SK-MEL-5 (cell line): ENCODE measurements at regions not wholly inside any gene's neighbourhood (a gene's known extent, or its start where the extent isn't known, plus 50 kb on each side); places are given as distances from the start of the nearest gene placed in this dataset.

Source experiments
- DNase-seq: peaks from one replicate; pipeline ENCODE4 v3.0.0-alpha.2; 2016; ENCODE audit warnings: low read depth, low spot score
- in situ Hi-C: cut with HindIII; loops from 2 replicates; pipeline ENCODE4 v1.10.0; 2016; ENCODE audit warnings: low sequenced_read_pairs, high pct_unique_total_duplicates, low pct_unique_long_range_greater_than_20kb

DNA sequence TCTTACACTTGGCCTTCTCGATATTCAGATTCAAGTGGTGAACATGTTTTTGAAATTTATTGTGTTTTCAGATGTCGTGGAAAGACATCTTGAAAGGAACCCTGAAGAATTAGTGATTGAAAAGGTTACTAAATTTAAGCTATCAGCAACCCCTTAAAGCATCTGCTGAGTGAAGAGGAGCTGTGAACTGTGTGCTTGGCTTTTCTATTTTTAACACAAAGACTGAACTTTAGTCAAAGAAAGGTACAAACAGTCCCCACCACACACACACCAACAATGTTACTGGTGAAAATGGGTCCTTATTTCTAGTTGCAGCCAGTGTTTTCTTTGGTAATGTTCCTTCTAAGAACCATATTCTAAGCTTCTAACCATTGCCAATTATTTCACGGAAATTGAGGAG is 95.1 kb downstream of the CYRIA start:
- no peak for DNase-seq
- in situ Hi-C loops, result no loop called here

DNA sequence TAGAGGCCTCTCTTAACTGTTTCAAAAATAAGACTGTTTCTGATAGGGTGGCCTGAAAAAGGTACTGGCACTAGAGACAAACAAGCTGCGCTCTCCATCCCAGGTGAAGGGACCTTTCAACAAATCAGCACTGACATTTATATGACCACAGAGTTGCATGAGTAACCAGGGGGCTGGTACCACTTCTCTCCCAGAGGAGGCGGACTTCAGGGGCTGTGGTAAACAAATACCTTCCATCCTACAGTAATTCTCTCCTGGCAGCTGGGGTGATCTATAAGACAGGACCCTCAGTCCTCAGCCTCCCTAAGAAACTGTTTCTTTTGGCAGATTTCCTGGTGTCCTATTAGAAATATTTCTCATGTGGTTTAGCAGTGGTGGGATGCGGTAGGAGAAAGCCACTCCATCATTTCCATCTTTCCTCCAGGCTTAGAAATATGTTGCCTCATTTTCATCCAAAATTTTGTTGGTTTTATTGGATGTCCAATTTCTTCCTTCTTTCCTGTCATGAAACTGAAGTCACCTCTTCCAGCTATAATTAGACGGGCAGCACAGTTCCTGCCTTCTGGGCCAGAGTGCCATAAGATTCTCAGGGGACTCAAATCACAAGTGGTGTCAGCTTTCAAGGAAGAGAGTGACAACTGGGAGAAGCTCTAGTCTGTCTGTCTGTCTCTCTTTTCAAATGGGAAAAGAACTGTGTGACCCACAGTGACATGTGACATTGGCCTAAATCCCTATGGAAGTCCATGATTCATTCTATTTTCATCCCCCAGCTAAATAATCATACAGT is 96.4 kb downstream of the CYRIA start:
- no peak for DNase-seq
- in situ Hi-C loops, result no loop called here

DNA sequence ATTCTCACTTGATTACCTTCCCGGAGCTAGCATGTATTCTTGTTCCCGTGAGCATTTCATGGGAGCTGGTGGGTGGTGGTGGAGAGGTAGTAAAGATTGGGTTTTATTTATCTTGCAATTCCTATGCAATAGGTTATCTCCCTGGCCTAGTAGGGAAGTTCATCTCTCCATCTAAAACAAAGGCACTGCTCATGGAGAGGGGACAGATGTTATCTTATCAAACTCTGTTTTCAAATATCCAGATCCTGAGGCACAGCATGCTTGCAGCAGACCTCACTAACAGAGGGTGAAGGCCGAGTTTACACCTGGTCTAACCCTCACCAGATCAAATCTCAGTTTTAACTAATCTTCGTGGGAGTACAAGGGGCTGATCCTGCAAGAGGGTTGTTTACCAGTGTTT is 98.9 kb downstream of the CYRIA start:
- no peak for DNase-seq
- in situ Hi-C loops, result no loop called here

DNA sequence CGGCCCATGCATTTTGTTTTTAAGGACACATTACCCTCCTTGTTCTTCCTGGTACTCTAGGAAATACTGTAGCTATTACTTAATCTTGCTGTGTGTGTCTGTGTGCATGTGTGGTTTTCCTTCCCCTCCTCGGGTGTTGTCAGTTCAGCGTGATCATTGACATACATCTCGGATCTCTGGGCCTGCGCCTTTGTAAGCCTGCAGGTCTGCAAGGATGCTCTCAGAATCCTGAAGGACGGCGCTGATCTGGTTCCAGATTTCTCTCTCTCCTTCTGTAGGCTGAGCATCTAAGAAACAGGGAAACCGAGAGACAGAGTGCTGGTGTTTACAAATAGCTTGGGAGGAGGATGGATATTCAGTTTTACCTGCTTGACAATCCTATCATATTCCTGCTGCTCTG is 100.2 kb downstream of the CYRIA start:
- in situ Hi-C loops, result no loop called here

DNA sequence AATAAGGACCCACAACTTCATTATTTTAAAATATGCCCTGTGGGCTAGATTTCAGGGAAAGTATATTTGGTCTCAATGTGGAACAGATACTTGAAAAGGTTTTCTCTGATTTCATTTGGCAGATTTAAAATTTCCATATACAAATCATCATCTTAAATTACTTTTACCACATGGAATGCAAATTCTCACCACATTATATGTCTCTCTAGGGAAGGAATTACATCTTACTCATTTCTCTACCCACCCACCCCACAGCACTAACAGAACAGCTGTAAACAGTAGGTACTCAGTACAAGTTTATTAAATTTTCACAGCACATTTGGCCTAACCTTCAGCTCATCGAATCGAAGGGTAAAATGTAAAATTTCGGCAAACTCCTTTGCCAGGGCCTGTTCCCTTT is 104.0 kb downstream of the CYRIA start:
- in situ Hi-C loops, result no loop called here
- DNase-seq, result no peak

More for the DNA sequence above, 100.2 kb downstream of the CYRIA start:
- no peak for DNase-seq

DNA sequence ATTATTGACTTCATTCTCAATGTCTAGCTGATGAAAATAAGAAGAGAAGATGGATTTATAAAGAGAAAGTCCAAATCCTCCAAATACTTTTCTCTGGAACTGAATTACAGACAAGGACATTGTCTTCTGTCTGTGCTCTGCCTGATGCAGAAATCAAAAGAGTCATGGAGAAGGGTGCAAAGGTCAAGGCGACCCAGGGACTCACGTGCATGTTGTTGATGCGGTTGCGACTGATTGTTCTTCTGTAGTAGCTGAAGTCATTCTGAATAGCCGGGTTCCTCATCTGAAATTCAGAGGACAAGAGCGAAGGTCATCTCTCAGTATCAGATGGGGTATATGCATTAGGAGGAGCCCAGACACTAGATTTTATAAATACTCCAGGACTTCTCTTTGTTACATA is 104.4 kb downstream of the CYRIA start:
- no peak for DNase-seq
- in situ Hi-C loops, result no loop called here

DNA sequence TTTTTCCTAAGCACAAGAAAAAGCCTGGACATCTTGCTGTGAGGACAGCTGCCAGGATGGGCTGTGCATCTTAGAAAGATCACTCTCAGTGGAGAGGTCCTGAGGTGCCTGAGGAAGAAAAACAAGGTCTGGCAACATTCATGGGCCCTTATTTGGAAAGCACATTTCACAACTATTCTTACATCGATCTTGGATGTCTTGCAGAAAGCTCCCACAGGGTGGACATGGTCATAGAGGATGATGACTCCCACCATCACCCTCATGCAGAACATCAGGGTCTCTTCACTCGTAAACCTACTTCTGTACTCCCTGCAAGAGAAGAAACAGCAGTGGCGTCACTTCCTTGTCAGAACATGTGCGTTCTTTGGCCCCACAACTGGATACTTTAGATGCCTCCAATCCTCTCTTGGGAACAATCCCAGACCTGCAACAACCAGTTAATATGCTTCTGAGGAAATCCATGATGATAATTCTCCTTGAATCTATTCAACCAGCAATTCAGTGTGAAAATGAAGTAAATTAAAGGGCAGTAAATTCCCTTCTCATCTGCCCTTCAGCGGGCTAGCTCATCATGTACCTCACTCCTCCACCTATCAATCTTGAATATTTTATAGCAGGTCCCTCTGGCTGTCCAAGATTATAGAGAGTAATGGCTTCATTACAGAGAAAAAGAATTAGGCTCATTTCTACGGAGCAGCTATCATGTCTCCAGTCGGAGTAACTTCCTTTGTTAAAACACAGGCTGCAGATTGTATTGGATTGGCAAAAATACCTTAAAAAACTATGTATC is 106.2 kb downstream of the CYRIA start:
- in situ Hi-C loops, result no loop called here
- no peak for DNase-seq

DNA sequence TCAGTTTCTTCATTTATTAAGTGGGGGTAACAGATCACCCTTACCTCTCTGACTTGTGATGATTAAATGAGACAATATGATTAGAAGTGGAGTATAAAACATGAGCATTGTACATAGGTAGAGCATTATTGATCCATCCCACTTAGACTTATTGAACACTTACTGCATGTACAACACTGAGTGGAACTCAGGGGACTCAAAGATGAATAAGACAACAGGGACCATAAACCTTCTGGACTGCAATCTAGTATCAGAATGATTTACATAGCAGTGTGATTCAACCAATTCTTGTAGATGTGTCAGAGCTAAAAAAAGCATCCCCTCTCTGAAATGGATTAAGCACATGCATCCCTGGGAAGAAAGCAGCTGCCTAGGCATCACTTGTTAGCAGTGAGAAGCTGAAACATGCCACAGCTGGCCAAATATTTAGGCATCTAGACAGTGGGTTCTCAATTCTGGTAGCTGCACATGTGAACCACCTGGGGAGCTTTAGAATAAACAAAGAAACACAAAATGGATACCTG is 111.5 kb downstream of the CYRIA start:
- in situ Hi-C loops, result no loop called here
- no peak for DNase-seq

DNA sequence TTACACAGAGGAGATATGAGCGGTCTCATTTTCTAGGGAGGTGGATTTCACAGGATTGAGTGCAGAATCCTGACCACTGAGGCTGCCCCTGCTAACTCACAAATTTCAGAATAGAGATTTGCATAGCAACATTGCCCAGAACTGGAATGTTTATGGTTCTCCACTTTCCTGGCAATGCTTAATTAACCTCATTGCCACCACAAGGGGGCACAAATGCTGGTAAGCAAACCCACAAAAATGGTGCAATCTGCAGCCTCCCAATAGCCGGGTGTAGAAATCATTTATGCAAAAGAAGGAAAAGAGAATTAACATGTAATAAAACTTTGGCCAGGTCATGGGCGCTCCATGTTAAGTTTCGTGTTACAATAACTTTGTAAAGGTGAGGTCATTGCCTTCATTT is 112.4 kb downstream of the CYRIA start:
- in situ Hi-C loops, result no loop called here
- peak; percentile 76 for DNase-seq

DNA sequence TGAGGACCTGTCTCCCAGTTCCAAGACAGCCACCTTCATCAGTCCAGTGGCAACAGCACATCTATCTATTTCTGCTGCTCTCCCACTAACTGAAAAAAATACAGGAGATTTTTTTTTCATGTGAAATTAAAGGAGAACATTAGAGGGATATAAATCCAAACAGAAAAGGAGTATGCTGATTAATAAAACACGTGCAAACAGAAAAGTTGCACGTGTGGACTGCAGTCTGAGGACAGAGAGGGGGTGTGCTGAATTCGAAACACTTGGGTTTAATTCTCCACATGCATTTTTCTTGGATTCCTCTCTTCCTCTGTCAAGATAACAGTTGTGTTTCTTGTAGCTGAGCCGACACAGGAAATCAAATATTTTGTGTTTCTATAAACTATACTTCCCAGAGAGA is 113.4 kb downstream of the CYRIA start:
- in situ Hi-C loops, result no loop called here
- DNase-seq, result no peak

DNA sequence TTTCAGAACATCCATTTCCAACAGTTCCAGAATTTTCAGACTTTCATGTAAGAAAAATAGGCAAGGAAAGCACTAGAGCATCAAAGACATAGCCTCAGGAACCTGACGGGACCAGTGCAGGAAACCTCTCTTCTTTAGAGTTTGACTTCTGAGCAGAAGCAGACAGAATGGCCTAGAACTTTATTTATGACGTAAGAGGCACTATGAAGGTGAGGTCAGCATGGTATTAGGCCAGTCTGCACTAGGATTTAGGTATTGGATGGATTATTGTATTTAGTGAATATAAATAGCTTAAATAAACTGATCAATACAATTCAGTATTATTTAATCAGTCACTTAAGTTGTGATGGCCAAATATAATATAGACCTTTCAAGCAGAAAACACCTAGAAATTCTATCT is 117.6 kb downstream of the CYRIA start:
- in situ Hi-C loops, result no loop called here
- DNase-seq, result no peak

DNA sequence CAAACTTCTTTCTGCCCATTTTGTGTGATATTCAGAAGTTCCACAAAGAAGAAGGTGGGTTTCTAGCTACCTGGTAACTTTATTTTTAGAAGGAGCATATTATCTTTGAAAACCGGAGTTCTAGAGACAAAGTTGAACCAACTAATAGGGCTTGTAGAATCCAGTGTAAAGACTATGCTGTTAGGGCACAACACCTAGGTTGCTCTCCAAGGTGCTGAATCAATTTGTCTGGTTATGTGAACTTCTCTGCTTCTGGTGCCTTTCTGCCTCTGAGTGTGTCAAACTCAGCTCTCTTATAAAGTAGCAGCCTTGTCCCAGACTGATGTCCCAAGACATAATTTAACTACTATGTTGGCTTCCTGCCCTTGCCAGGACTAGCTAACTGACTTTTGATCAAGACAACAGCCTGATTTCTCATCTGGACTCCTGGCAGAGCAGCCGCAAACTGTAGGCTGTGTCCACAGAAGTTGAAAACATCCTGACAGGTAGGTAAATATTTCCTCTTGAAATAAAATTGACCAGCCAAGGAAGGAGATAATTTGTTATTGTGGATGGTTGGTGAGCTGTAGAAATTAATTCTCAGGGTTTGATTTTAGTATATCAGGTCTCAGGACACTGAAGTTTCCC is 119.4 kb downstream of the CYRIA start:
- in situ Hi-C loops, result no loop called here
- DNase-seq, result peak; percentile 44

DNA sequence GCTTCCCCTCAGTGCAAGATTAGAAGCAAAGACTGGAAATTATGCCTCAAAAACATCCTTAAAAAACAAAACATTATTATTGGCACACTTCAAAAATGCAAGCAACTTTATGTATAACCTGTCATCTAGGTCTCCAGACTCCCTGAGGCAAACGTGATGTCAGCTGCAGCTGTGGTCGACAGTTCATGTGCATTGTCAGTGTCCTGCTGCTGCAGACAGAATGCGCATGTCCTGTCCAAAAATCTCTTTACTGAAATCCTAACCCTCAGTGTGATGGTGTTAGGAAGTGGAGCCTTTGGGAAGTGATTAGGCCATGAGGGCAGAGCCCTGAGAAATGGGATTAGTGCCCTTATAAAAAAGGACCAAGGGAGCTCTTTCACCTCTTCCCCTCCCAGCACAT is 126.9 kb downstream of the CYRIA start:
- in situ Hi-C loops, result no loop called here
- no peak for DNase-seq

DNA sequence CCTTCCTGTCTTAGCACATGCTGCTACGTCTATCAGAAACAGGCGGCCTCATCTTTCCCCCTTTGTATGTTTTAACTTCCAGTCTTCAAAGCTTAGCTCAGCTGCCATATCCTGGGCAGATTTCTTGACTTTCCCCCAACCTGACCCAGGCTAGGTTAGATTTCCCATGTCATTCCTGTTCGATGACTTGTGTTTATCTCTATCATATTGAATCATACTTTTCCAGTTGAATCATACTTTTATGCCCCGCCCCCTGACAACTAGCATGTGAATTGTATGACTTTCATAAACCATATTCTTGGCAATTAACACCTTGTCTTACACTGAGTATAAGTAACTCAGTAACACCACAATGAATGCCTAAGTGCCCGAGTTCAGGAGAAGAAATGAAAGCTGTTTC is 128.3 kb downstream of the CYRIA start:
- in situ Hi-C loops, result no loop called here
- no peak for DNase-seq

DNA sequence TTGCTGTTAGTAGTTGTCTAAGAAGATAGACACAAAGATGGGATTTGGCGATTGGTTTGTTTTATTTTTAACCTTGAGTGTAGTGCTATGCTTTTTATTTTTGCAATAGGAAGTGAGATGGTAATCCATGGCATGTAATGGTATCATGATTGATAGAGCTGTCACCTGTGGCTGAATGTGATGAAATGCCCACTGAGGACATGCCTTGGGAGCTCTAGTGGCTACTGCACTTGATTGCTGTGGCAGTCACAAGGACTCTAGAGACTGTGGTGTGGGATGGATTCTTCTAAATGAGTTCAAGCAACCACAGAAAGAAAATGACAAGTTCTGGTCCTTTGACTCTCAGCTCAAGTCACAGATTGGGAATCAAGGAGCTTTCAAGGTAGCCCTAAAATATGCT is 139.4 kb downstream of the CYRIA start:
- no peak for DNase-seq
- in situ Hi-C loops, result no loop called here

DNA sequence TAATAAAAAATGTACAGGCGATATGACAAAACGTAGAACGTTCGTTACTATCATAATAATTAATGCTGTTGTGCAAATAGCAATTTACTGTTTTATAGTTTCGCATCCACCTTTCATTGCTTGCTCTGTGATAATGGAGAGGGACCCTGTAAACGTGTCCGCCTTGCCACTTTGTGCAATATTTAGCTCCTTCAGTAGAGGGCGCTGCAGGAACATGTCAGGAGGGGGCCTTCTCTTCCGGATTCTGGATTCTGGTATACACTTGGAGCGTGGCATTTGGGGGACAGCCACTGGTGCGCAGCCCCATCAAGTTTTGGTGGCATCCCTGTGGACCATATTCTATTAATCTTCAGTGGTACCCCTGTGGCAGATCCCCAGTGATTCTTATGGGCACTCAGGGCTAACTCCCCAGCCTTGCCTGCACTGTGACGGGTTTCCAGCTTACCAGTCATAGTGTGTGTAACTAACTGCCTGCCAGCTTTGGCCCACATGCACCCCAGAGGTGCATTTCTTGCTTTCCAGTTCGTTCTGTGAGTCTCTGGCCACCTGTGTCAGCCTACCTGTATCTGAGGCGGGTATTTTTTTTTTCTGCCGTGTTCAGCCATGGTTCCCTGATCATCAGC is 140.3 kb downstream of the CYRIA start:
- peak; percentile 79 for DNase-seq
- in situ Hi-C loops, result no loop called here

DNA sequence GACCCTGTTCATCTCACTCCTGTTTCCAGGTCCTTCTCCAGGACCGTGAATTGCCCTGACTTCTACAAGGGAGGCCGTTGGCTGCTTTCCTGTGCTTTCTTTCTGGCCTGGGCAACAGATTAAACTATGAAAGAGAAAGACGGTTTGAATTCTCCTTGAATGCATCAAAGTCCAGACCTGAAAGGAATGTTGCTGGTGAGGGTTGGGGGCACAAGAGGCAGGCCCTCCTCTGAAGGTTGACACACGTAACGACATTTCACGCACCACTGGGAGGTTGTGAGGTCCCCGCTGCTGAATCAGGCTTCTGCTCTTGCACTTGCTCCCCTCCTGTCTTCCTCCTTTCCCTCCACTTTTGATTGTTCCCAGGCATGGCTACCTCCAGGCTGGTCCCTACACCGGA is 141.9 kb downstream of the CYRIA start:
- no peak for DNase-seq
- in situ Hi-C loops, result no loop called here
